Right forelimb (tissue), 1 donor: ENCODE measurements at regions not wholly inside any gene's neighbourhood (a gene's known extent, or its start where the extent isn't known, plus 50 kb on each side); places are given as distances from the start of the nearest gene placed in this dataset.

ENCODE experiments used
- DNase-seq: peaks from one replicate; pipeline ENCODE4 v3.0.0-alpha.2; 2018

- DNase-seq: no peak
Observed at GRCh38 chr13:44157606-44158005, 216.0 kb upstream of the SERP2 start.

- DNase-seq: no peak
Observed at GRCh38 chr13:44158098-44158521, 215.5 kb upstream of the SERP2 start.

- DNase-seq: no peak
Observed at GRCh38 chr13:44158881-44159632, 214.6 kb upstream of the SERP2 start.

GRCh38 chr13:44159633-44160279 lies 213.9 kb upstream of the SERP2 start:
- no peak for DNase-seq

GRCh38 chr13:44160591-44161191 lies 212.9 kb upstream of the SERP2 start:
- DNase-seq: peak; percentile 48

- no peak for DNase-seq
Observed at GRCh38 chr13:44163108-44163507, 210.5 kb upstream of the SERP2 start.

GRCh38 chr13:44165221-44165888 lies 208.3 kb upstream of the SERP2 start:
- no peak for DNase-seq

GRCh38 chr13:44165889-44166496 lies 207.6 kb upstream of the SERP2 start:
- DNase-seq: no peak

GRCh38 chr13:44169018-44169911 lies 204.4 kb upstream of the SERP2 start:
- no peak for DNase-seq

- DNase-seq: no peak
Observed at GRCh38 chr13:44170731-44171130, 202.9 kb upstream of the SERP2 start.

- DNase-seq: no peak
Observed at GRCh38 chr13:44171156-44171555, 202.5 kb upstream of the SERP2 start.

GRCh38 chr13:44171861-44172260 lies 201.8 kb upstream of the SERP2 start:
- DNase-seq: no peak

- no peak for DNase-seq
Observed at GRCh38 chr13:44172281-44172810, 201.3 kb upstream of the SERP2 start.

GRCh38 chr13:44174769-44175425 lies 198.7 kb upstream of the SERP2 start:
- DNase-seq: no peak

- DNase-seq: no peak
Observed at GRCh38 chr13:44176173-44176572, 197.5 kb upstream of the SERP2 start.

- no peak for DNase-seq
Observed at GRCh38 chr13:44180876-44181536, 192.6 kb upstream of the SERP2 start.

GRCh38 chr13:44181931-44182330 lies 191.7 kb upstream of the SERP2 start:
- DNase-seq: no peak

- no peak for DNase-seq
Observed at GRCh38 chr13:44184740-44185139, 188.9 kb upstream of the SERP2 start.

- DNase-seq: no peak
Observed at GRCh38 chr13:44188257-44188656, 185.4 kb upstream of the SERP2 start.

- DNase-seq: no peak
Observed at GRCh38 chr13:44189085-44189484, 184.5 kb upstream of the SERP2 start.

- DNase-seq: no peak
Observed at GRCh38 chr13:44191103-44191502, 182.5 kb upstream of the SERP2 start.
